Astrocyte of the hippocampus (primary cell): ENCODE measurements at regions not wholly inside any gene's neighbourhood (a gene's known extent, or its start where the extent isn't known, plus 50 kb on each side); places are given as distances from the start of the nearest gene placed in this dataset.

Source experiments
- DNase-seq: peaks from one replicate; pipeline ENCODE4 v3.0.0; 2011; ENCODE audit warnings: low read depth, low spot score

DNA sequence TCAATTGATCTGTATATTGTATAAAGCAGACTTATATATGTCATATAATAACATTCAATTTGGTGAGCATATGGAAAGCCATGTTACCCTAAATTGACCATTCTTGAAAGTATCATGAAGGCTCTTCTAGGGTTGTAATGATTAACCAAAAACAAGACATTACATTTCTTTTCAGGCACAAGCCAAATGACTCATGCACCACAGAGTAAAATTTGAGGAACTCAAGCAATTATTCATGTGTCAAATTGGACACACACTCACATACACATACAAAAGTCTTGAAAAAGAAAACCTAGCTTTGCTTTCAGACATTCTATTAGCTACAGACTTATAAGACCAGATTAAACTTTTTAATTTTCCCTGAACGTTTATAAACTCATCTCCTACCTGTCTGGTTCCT, 146.5 kb upstream of the PCDH18 start:
- DNase-seq: peak; percentile 31

DNA sequence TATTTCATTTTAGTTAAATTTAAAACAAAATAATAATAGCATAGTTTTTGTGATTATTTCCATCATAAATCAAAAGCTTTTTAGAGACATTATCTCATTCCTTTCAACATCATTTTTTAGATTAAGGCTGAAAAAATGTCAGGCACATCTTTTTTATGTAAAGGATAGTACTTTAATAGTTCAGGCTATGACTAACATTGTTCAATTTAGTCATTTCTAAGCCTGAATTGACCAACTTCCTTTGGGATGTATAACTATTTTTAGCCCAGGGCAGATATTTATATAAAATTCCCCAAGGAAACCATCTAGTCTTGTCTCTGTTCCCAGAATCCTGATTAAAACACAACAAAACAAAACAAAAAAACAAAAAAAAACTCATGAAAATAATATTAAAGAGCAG, 145.6 kb upstream of the PCDH18 start:
- DNase-seq: no peak

DNA sequence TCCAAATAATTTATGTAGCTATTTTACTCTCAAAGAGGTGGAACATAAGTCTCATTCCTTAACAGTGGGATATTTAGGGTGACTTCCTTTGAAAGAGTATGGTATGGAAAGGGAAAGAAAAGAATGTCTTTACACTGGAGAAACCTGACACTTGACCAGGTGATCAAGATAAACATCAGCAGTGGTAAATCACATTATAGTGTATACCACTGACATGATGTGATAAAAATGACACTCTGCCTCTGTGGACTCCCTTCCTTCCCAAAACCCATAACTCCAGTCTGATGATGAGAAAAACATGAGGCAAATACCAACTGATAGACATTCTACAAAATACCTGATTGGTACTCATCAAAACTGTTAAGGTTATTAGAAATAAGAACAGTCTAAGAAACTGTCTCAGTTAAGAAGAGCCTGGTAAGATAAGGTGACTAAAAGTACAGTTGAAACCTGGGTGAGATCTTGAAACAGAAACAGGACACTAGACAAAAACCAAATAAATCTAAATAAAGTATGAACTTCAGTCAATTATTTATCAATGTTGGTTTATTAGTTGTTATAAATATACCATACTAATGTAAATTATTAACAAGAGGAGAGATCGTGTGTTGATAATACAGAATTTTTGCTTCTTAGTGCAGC, 144.2 kb upstream of the PCDH18 start:
- DNase-seq: no peak

DNA sequence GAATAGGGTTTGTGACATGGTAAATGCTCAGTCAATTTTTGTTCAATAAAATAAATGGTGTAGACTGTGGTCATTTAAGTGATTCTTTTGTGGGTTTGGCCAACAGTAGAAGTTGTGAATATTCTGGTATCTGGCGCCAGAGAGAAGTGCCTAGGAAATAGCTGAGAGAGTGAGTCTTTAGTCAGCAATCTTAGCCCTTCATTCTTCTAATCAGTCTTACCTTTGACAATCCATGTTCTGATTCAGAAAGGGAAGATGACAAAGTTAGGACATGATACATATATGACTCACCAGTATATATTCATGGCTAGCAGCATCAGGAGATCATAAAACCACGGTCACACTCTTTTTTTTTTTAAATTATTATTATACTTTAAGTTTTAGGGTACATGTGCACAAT, 141.8 kb upstream of the PCDH18 start:
- DNase-seq: no peak

DNA sequence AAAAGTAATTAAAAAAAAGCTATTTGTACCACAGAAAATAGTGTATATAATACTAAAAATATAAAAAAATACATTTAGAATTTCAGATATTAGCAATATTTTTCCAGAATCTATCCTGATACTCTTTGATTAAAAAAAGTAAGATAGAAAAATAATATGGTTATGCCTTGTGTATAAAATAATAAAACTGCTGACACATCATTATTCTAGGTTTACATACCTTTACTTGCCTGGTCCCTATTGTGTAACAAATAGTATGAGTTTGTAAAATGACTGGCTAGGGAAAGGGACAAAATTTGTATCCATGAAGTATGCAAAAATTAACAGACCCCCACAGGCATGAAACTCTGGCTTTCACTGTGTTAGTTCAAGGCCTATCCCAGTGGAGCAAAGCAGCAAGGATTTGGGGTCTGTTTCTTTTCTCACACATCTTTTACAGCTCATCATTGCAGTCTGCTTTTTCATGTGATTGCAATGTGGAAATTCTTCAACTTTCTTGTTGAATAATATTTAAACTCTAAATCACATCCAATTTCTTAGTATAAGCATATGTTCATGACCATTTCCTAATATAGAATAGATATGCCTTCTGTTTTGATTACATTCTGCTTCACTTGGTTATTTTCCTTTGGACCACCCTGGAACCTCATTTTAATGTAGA, 136.7 kb upstream of the PCDH18 start:
- no peak for DNase-seq

DNA sequence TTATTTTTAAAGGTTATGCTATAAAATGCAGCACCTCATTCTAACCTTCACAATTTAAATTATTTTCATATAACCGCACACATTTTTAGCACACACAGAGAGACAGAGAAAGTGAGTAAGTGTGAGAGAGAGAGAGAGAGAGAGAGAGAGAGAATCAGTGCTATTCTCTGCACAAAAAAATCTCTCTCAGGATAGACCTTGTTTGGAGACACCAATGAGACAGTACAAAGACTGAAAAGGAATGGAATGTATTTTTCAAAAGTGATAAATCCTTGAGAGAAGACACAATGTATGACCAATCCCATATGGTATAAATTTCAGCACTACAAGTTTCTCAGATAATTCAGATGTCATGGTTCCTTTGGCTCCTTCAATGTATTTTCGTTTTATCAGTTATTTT, 132.1 kb upstream of the PCDH18 start:
- DNase-seq: no peak

DNA sequence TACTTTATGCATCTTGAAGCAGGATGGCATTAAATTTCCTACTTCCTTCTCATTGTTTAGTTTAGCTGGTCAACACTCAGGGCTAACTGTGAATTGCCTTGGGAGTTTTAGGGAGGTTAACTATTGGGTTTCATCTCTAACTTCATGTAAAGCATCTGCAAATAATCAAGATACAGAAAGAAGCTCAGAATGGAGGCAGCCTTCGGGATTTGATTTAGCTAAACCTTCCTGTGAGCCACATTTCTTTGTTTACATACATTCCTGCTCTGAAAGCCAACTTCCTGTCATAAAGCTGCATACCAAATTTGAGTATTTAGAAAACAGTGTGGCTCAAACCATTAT, 131.7 kb upstream of the PCDH18 start:
- peak; percentile 37 for DNase-seq

DNA sequence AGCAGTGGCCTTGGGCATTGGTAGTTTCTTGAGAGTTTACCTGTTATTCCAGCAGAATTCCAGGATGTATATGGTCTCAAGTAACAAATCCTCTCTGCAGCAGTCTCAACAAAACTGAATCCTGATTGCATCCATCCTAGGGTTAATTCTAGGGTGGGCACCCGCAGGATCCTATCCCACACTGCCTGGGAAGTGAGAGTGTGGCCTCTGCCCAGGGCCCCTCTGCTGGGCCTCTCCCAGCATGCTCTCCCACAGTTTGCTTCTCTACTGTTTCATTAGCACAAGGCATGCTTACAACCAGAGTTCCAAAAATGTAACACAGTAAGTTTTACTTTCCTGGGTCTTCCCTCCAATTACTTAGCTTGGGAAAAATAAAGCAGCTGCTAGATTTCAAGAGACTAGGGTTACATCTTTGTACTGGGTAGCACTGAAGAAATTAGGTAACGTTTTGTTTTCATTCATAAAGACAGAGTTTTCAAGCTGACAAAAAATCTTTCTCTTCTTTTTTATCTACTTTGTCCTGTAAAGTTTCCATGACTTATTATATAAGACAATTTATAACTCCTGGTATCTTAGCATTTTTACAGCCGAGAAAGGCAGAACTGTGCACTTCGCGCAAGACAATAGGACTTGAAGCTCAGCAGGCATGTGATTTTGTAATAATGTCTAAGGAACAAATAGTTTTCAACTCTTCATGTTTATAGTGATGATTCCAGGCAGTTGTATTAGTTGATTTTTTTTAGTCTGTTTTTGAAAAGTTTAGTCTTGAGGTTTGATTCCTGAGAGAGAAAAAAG, 131.2 kb upstream of the PCDH18 start:
- no peak for DNase-seq

DNA sequence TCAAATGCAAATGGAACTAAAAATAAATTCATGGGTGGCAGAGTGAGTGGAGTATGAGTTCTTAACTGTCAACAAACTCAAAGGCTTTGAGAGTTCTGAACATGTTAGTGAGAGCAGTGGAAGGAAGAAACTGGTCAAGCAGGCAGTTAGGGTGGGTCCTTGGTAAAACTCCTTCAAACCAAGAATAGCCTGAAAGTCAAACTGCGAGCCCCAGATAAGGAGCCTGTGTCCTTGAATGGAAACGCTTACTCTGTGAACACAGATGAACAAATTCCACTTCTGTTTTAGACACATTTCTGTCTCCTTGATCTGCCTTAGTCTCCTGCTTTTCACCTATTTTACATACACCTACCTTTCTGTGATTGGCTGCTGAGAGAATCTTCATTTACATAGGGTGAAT, 129.4 kb upstream of the PCDH18 start:
- no peak for DNase-seq

DNA sequence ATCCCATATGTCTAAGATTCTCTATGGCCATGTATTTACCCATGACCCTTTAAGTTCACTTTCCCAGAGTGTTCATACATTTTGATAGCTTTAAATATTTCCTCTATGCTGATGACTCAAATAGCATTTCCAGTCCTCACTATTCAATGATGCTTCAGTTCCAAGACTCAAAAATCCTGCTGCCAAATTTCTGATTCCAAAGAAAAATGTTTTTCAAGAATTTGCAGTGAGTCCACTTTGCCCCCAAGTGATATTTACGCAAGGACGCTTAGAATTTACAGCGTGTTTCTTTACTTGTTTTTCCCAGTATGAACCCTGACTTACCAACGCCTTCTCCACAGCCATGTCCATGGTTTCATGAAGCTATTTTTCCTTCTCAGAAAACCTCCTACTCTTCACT, 127.9 kb upstream of the PCDH18 start:
- DNase-seq: no peak

DNA sequence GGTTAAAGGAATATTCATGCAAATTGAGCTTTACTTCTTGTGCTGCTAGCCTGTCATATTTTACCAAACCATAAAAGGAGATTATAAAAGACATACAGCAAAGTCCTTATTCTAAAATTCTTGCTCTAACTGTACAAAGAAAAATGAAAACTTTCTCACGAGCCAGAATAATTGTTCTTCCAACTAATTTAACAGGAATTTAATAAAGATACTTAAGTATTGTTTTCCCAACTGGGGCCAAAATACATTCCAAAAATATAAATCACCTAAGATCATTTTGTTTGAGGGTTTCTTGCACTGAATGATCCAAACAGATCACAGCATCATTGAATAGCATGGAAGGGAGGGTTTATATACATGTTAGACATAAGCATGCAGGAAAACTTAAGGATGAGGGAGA, 127.1 kb upstream of the PCDH18 start:
- DNase-seq: no peak

DNA sequence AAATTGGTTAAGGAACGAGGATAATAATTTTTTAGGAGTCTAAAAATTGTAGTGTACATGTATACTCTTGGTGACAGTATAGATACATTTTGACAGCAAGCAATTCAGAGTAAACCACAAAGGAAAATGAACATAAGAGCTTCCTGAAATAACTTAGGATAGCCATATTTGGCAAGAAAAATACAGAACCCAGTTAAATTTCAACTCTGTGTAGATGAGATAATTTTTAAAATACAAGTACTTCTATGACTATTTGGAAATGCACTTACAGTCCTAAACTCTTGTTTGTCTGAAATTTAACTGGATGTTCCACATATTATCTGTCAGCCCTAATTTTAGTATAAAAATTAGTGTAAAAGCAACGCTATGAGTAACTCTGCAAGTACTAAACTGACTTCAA, 124.4 kb upstream of the PCDH18 start:
- DNase-seq: no peak

DNA sequence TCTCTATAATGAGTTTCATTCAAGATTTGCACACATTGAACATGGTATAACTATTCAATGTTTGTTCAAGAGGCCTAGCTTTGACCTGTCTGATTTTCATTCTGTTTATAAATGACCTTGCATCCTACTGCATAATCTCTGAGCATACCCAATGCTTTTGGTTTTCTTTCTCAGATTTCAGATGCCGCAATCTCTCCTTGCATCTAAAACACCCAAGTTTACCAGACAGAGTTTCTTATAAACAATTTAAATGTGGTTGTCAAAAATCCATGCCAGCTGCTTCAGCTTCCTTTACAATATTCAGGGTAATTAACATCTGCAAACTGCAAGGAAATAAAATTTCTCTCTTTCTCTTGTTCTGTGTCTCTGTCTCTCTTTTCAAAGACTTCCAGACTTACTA, 123.0 kb upstream of the PCDH18 start:
- no peak for DNase-seq

DNA sequence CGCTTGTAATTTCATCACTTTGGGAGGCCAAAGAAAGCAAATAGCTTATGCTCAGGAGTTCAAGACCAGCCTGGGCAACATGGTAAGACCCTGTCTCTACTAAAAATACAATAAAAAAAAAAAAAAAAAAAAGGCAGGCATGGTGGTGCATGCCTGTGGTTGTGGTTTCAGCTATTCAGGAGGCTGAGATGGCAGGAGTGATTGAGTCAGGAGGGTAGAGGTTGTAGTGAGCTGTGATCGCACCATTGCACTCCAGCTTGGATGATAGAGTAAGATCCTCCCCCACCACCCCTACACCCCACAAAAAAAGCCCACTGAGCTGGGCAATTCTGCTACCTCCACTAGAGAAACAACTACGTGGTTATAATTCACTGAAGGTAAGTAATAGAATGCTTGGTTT, 118.8 kb upstream of the PCDH18 start:
- peak; percentile 81 for DNase-seq

DNA sequence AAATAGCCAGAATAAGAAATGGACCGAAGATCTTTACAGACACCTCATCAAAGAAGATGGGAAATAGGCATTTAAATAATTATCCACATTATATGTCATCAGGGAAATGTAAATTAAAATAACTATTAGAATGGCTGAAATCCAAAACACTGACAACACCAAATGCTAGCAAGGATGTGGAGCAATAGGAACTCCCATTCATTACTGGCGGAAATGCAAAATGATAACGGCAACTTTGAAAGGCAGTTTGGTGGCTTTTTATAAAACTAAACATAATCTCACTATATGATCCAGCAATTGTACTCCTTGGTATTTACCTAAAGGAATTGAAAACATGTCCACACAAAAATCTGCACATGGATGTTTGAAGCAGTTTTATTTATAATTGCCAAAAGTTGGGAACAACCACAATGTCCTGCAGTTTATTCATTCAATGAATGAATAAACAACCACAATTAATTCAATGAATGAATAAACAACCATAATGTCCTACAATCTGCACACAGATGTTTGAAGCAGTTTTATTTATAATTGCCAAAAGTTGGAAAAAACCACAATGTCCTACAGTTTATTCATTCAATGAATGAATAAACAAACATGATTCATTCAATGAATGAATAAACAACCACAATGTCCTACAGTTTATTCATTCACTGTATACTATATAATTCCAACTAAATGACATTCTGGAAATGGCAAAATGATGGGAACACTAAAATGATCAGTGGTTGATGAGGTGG, 117.6 kb upstream of the PCDH18 start:
- DNase-seq: no peak

DNA sequence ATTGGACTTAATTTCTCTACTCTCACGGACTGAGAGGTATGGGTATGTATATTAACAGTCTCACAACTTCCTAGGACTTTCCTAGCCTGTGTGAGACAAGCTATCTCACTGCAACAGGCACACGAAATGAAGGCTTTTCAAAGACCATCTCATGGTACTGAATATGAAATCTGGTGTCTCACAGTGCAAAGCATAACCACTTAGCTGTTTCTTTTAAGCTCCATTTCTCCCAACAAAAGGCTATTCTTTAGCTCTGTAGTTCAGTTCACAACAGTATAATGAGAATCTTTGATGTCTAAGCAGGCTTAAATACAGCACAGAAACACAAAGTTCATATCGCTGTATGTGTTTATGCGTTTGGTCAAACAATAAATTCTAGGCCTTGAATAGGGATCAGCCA, 116.2 kb upstream of the PCDH18 start:
- no peak for DNase-seq

DNA sequence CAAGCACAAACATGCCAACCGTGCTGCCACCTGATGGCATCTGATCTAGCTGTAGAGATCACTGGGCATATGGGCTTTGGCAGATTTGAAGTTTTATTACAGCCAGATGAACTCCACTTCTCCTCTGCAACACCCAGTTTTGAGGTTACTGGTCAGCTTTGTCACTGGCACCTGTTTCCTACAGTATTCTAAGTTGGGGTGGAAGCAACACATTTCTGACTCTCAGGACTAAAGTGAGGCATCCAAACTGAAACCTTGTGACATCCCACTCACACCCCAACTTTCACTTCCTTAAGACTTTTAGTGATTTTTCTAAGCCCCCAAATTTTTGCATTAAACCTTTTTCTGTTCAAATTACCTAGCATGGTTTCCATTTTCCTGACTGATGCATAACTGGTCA, 115.1 kb upstream of the PCDH18 start:
- no peak for DNase-seq

DNA sequence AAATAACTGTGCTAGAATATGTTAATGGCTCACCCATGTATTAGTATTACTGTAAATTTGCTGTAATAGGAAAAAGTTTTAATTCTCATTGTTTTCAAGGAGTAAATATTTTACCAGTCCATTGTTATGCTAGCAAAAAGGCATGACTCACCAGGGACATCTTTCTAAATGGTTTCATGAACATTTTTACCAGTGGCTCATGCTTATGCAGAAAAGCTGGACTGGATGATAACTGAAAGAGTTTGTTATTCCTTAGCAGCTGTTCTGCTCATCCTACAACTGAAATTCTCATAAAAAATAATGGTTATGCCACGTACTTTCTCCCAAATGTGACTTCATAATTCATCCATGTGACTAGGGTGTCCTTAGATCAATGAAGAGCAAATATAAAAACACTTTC, 111.9 kb upstream of the PCDH18 start:
- no peak for DNase-seq

DNA sequence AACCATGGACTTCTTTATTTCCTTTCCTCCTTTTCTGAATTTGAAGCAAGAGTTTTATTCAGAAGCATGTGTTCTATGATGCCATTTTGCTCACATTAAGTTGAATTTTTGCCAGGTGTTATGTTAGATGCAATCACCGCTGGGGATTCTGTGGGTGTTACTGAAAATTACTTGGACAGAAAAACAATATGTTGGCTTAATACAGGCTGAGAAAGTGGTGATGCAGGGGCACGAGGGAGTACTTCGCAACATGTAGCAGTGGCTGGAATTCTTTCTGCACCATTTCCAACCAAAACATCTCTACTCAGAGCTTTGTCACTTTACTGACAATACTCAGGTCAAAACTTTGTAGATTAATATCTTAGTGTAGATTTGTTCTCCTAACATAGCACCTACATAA, 109.2 kb upstream of the PCDH18 start:
- DNase-seq: no peak

DNA sequence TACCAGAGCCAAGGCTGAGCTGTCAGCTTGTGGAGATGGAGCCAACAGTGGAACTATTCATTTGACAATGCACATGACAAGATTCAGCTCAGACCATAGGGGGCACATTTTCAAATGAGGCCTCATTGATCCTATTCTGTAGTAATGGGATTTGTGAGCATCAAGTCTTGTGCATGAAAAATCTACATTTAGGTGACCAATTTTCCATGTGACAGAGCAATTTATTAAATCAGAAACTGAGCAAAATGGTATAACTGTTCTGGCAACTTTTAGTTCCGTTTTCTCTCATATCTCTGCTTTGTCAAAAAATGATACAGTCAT, 108.5 kb upstream of the PCDH18 start:
- no peak for DNase-seq

DNA sequence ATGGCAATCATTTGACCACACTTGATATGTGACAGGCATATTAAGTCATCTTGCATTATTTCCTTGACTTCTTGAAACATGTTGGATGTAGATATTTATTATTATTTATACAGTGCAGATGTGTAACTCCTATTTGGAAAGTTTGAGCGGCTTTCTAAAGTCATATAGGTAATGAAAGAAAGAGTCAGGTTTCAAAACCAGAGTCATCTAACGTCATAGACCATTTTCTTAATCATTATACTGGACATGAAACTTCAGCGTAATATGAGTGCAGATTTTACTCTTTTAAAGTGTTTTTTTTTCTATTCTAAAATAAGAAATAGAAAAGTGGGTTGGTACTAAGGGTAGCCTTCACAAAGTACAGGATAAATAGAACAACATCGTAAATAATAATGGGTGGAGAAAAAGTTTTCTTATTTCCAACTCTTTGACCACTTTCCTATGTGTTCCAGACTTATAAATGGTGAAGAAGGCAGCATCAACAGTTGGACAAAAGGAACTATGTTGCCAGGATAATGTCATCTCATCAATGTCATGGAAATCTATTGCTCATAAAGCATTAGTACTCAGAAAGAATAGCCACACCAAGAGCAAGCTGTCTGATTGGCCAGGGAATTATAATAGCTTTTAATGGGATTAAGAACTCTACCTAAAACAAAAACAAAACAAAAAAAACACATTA, 108.0 kb upstream of the PCDH18 start:
- DNase-seq: no peak

DNA sequence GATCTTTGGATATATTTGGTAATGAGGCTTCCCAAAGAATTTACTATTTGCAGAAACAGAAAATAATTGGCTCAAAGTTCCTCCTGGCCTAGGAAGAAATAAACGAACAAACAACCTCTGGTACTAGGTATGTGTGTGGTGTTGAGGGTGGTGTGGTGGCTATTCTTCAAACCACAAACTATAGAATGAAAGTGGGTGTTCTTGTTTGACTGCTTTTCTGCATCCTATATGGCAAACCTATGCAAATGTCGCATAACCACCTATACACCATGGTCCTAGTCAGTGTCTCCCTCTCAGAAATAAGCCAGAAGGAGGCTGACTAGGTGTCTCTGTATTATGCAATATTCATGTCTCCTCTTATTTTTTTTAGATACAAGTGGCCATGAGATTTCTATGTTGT, 106.6 kb upstream of the PCDH18 start:
- DNase-seq: no peak
